ENCODE measurements at regions not wholly inside any gene's neighbourhood (a gene's known extent, or its start where the extent isn't known, plus 50 kb on each side); places are given as distances from the start of the nearest gene placed in this dataset.
"Not testable (repeated sequence)": the region's sequence is repeated elsewhere in the genome, so short reads cannot be mapped to it uniquely, and the experiment has no call there.

GRCh38 chr4:149183638-149184037, 632.0 kb downstream of the IQCM start:
- no peak for TF ChIP-seq CTCF (IDR thresholded peaks at IDR 0.05; ENCODE audit: insufficient read depth, low read length)
- no peak overlapping the region for H3K4me3 ChIP-seq (ENCODE audit: low read depth, low read length)
- no peak for DNase-seq (ENCODE audit: low read depth)

- H3K4me3 ChIP-seq (ENCODE audit: low read depth, low read length); DNase-seq (ENCODE audit: low read depth): not testable (repeated sequence)
These were observed 634.2 kb downstream of the IQCM start for GRCh38 chr4:149181459-149181858.

GRCh38 chr4:149176039-149176438, 639.6 kb downstream of the IQCM start:
- no peak for TF ChIP-seq CTCF (IDR thresholded peaks at IDR 0.05; ENCODE audit: insufficient read depth, low read length)
- no peak overlapping the region for H3K4me3 ChIP-seq (ENCODE audit: low read depth, low read length)
- no peak for DNase-seq (ENCODE audit: low read depth)

- TF ChIP-seq CTCF (IDR thresholded peaks at IDR 0.05; ENCODE audit: insufficient read depth, low read length) = no peak
- no peak for DNase-seq (ENCODE audit: low read depth)
- H3K4me3 ChIP-seq (ENCODE audit: low read depth, low read length) = no peak overlapping the region
These were observed 640.1 kb downstream of the IQCM start for GRCh38 chr4:149175549-149175948.

GRCh38 chr4:149173241-149174013, 642.2 kb downstream of the IQCM start:
- no peak for TF ChIP-seq CTCF (IDR thresholded peaks at IDR 0.05; ENCODE audit: insufficient read depth, low read length)
- DNase-seq (ENCODE audit: low read depth) = no peak
- no peak overlapping the region for H3K4me3 ChIP-seq (ENCODE audit: low read depth, low read length)

GRCh38 chr4:149168645-149169044, 647.0 kb downstream of the IQCM start:
- no peak overlapping the region for H3K4me3 ChIP-seq (ENCODE audit: low read depth, low read length)
- TF ChIP-seq CTCF (IDR thresholded peaks at IDR 0.05; ENCODE audit: insufficient read depth, low read length) = no peak
- no peak for DNase-seq (ENCODE audit: low read depth)

GRCh38 chr4:149166876-149167275, 648.8 kb downstream of the IQCM start:
- TF ChIP-seq CTCF (IDR thresholded peaks at IDR 0.05; ENCODE audit: insufficient read depth, low read length) = no peak
- DNase-seq (ENCODE audit: low read depth) = no peak
- no peak overlapping the region for H3K4me3 ChIP-seq (ENCODE audit: low read depth, low read length)

Data from fibroblast of the aortic adventitia (primary cell).